ENCODE measurements at regions not wholly inside any gene's neighbourhood (a gene's known extent, or its start where the extent isn't known, plus 50 kb on each side); places are given as distances from the start of the nearest gene placed in this dataset.
A peak's percentile ranks its signal among the peaks of the same experiment; 100 is the strongest.
"Not testable (repeated sequence)": the region's sequence is repeated elsewhere in the genome, so short reads cannot be mapped to it uniquely, and the experiment has no call there.

GRCh38 chrX:131424895-131425294 lies 119.0 kb upstream of the OR13H1 start:
- H3K4me3 ChIP-seq (ENCODE audit: low read length): no peak overlapping the region
- H3K9me3 ChIP-seq (ENCODE audit: control insufficient read depth, low read depth, low read length): peaks cover 23% of the 10 kb centered on the region
- no peak overlapping the region for H3K9ac ChIP-seq (ENCODE audit: low read length)
- H3K4me1 ChIP-seq (ENCODE audit: control insufficient read depth, low read depth, low read length): no peaks in the 10 kb centered on the region
- no peaks in the 10 kb centered on the region for H3K27me3 ChIP-seq (ENCODE audit: control insufficient read depth, insufficient read depth, low read length)
- H3K27ac ChIP-seq (ENCODE audit: low read length): no peak overlapping the region
- no peaks in the 10 kb centered on the region for H3K36me3 ChIP-seq (ENCODE audit: control insufficient read depth, low read depth, low read length)

GRCh38 chrX:131430465-131430864 lies 113.4 kb upstream of the OR13H1 start:
- not testable (repeated sequence) for H3K4me3 ChIP-seq (ENCODE audit: low read length); H3K9me3 ChIP-seq (ENCODE audit: control insufficient read depth, low read depth, low read length); H3K9ac ChIP-seq (ENCODE audit: low read length); H3K4me1 ChIP-seq (ENCODE audit: control insufficient read depth, low read depth, low read length); H3K36me3 ChIP-seq (ENCODE audit: control insufficient read depth, low read depth, low read length); H3K27ac ChIP-seq (ENCODE audit: low read length); H3K27me3 ChIP-seq (ENCODE audit: control insufficient read depth, insufficient read depth, low read length)

DNA sequence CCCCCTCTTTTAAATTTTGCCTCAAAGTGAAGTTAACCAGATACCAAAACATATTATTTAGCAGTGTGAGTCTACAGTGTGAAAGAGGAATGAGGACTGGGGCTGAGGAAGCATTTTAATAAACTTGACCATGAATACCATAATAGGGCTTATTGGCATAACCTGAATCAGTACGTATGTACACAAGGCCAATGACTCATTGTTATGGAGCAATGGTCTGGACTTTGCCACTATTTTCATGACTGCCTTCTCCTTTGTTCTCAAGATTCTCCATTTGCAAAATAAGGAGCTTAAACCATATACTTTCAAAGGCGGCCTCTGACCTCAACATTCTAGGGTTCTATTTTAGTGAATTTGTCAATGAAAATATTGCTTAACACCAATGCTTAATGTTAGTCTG lies 102.8 kb upstream of the OR13H1 start:
- Histone ChIP-seq H3K4me3 (ENCODE audit: low read length) (no peak overlapping the region), H3K36me3 (ENCODE audit: control insufficient read depth, low read depth, low read length) (no peaks in the 10 kb centered on the region), H3K27ac (ENCODE audit: low read length) (no peak overlapping the region), H3K9me3 (ENCODE audit: control insufficient read depth, low read depth, low read length) (peaks cover 18% of the 10 kb centered on the region), H3K4me1 (ENCODE audit: control insufficient read depth, low read depth, low read length) (no peaks in the 10 kb centered on the region), H3K27me3 (ENCODE audit: control insufficient read depth, insufficient read depth, low read length) (no peaks in the 10 kb centered on the region), H3K9ac (ENCODE audit: low read length) (no peak overlapping the region)

DNA sequence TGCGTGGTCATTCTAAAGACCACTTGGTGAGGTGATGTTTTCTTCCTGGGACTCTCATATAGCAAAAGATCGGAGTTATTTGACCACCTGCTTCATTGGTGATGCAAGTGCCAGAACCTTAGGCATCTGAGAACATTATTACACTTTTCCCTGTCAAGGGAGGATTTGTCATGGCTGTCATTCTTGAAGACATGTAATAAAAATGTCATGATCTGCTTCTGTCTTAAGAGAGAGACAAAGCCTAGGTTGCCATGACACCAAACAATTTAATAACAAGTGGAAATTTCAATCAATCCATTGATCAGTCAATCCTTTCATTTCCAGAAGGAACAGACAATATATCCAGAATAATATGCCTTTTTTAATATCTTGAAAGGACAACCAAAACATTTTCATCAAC lies 97.9 kb upstream of the OR13H1 start:
- Histone ChIP-seq H3K27me3 (ENCODE audit: control insufficient read depth, insufficient read depth, low read length) (no peaks in the 10 kb centered on the region), H3K4me1 (ENCODE audit: control insufficient read depth, low read depth, low read length) (no peaks in the 10 kb centered on the region), H3K36me3 (ENCODE audit: control insufficient read depth, low read depth, low read length) (no peaks in the 10 kb centered on the region), H3K27ac (ENCODE audit: low read length) (no peak overlapping the region), H3K4me3 (ENCODE audit: low read length) (no peak overlapping the region), H3K9me3 (ENCODE audit: control insufficient read depth, low read depth, low read length) (peaks cover 3% of the 10 kb centered on the region), H3K9ac (ENCODE audit: low read length) (no peak overlapping the region)

GRCh38 chrX:131461855-131462254 lies 82.0 kb upstream of the OR13H1 start:
- H3K4me3 ChIP-seq (ENCODE audit: low read length); H3K27ac ChIP-seq (ENCODE audit: low read length); H3K4me1 ChIP-seq (ENCODE audit: control insufficient read depth, low read depth, low read length); H3K36me3 ChIP-seq (ENCODE audit: control insufficient read depth, low read depth, low read length); H3K27me3 ChIP-seq (ENCODE audit: control insufficient read depth, insufficient read depth, low read length); H3K9ac ChIP-seq (ENCODE audit: low read length): not testable (repeated sequence)
- H3K9me3 ChIP-seq (ENCODE audit: control insufficient read depth, low read depth, low read length): peaks cover 22% of the 10 kb centered on the region

GRCh38 chrX:131473809-131474208 lies 70.1 kb upstream of the OR13H1 start:
- H3K27me3 ChIP-seq (ENCODE audit: control insufficient read depth, insufficient read depth, low read length); H3K4me3 ChIP-seq (ENCODE audit: low read length); H3K9ac ChIP-seq (ENCODE audit: low read length); H3K27ac ChIP-seq (ENCODE audit: low read length); H3K36me3 ChIP-seq (ENCODE audit: control insufficient read depth, low read depth, low read length): not testable (repeated sequence)
- Histone ChIP-seq H3K9me3 (ENCODE audit: control insufficient read depth, low read depth, low read length) (peaks cover 12% of the 10 kb centered on the region), H3K4me1 (ENCODE audit: control insufficient read depth, low read depth, low read length) (peaks cover 20% of the 10 kb centered on the region)

- peak overlapping the region; percentile 55 for H3K27ac ChIP-seq (ENCODE audit: low read length)
- peaks cover 20% of the 10 kb centered on the region for H3K4me1 ChIP-seq (ENCODE audit: control insufficient read depth, low read depth, low read length)
- H3K27me3 ChIP-seq (ENCODE audit: control insufficient read depth, insufficient read depth, low read length): no peaks in the 10 kb centered on the region
- peaks cover 24% of the 10 kb centered on the region for H3K9me3 ChIP-seq (ENCODE audit: control insufficient read depth, low read depth, low read length)
- H3K4me3 ChIP-seq (ENCODE audit: low read length): no peak overlapping the region
- no peak overlapping the region for H3K9ac ChIP-seq (ENCODE audit: low read length)
- H3K36me3 ChIP-seq (ENCODE audit: control insufficient read depth, low read depth, low read length): no peaks in the 10 kb centered on the region
These were observed 66.4 kb upstream of the OR13H1 start for GRCh38 chrX:131477498-131477897.
